Activated CD4-positive, alpha-beta T cell treated with anti-CD3 and anti-CD28 coated beads, Interleukin-2, amount 10 ng/mL, durations not matched to agents 7 days and 5 days (primary cell): ENCODE measurements at regions not wholly inside any gene's neighbourhood (a gene's known extent, or its start where the extent isn't known, plus 50 kb on each side); places are given as distances from the start of the nearest gene placed in this dataset.
"Not testable (repeated sequence)": the region's sequence is repeated elsewhere in the genome, so short reads cannot be mapped to it uniquely, and the experiment has no call there.

Experiments
- CTCF ChIA-PET: fragments of 350-600 bp; sonication (Branson Sonifier 250); formaldehyde crosslinking; loops from one replicate; lab custom pipeline; 2021; ENCODE audit warnings: antibody characterized with exemption; lab: Charles Lee
- POLR2A ChIA-PET: fragments of 350-600 bp; sonication (Branson Sonifier 250); formaldehyde crosslinking; loops from one replicate; lab custom pipeline; 2021; ENCODE audit warnings: antibody characterized with exemption; lab: Charles Lee
- DNase-seq: peaks from one replicate; pipeline ENCODE4 v3.0.0-alpha.2; 2020
- H3K27ac Mint-ChIP-seq: one replicate; pipeline ENCODE4 v1.8.0; 2021; ENCODE audit warnings: mild to moderate bottlenecking, moderate library complexity, mixed read lengths
- H3K27me3 Mint-ChIP-seq: one replicate; pipeline ENCODE4 v1.8.0; 2021; ENCODE audit warnings: mixed read lengths
- H3K36me3 Mint-ChIP-seq: one replicate; pipeline ENCODE4 v1.8.0; 2021; ENCODE audit warnings: low read depth, mixed read lengths
- H3K4me1 Mint-ChIP-seq: one replicate; pipeline ENCODE4 v1.8.0; 2021; ENCODE audit warnings: mixed read lengths
- H3K4me3 Mint-ChIP-seq: one replicate; pipeline ENCODE4 v1.8.0; 2021; ENCODE audit warnings: mild to moderate bottlenecking, moderate library complexity, mixed read lengths
- H3K9me3 Mint-ChIP-seq: one replicate; pipeline ENCODE4 v1.8.0; 2021; ENCODE audit warnings: mixed read lengths

GRCh38 chr20:59110607-59111006, 53.0 kb upstream of the ZNF831 start:
- Mint-ChIP-seq H3K4me3 (no peak overlapping the region), H3K27ac (no peak overlapping the region), H3K9me3 (peaks cover 4% of the 10 kb centered on the region), H3K36me3 (no peaks in the 10 kb centered on the region), H3K4me1 (no peaks in the 10 kb centered on the region), H3K27me3 (peaks cover 8% of the 10 kb centered on the region)
- DNase-seq: no peak
- POLR2A ChIA-PET: no interaction called here
- CTCF ChIA-PET: no interaction called here

- CTCF ChIA-PET: interaction anchor here (0.7 to 1.5 kb wide), 3 partner anchors 18 to 117 kb away, joined by 3 to 7 read pairs (median 5); no protein-coding TSS in a partner anchor
- Mint-ChIP-seq H3K4me3 (no peak overlapping the region), H3K4me1 (peaks cover 12% of the 10 kb centered on the region), H3K36me3 (no peaks in the 10 kb centered on the region), H3K27ac (no peak overlapping the region), H3K27me3 (peaks cover 8% of the 10 kb centered on the region), H3K9me3 (no peaks in the 10 kb centered on the region)
- DNase-seq: no peak
- POLR2A ChIA-PET: no interaction called here
Observed at GRCh38 chr20:59105581-59105980, 58.0 kb upstream of the ZNF831 start.

GRCh38 chr20:59104831-59105230, 58.8 kb upstream of the ZNF831 start:
- ChIA-PET POLR2A (no interaction called here), CTCF (interaction anchor here (0.7 kb wide), 1 partner anchor 134 kb away, joined by 3 read pairs; no protein-coding TSS in a partner anchor)
- DNase-seq: no peak
- Mint-ChIP-seq H3K27ac (no peak overlapping the region), H3K9me3 (no peaks in the 10 kb centered on the region), H3K36me3 (no peaks in the 10 kb centered on the region), H3K4me1 (peaks cover 12% of the 10 kb centered on the region), H3K27me3 (peaks cover 8% of the 10 kb centered on the region), H3K4me3 (no peak overlapping the region)

GRCh38 chr20:59103573-59103972, 60.0 kb upstream of the ZNF831 start:
- no peaks in the 10 kb centered on the region for H3K9me3 Mint-ChIP-seq
- H3K4me1 Mint-ChIP-seq: peaks cover 12% of the 10 kb centered on the region
- H3K27me3 Mint-ChIP-seq: peaks cover 8% of the 10 kb centered on the region
- DNase-seq: no peak
- ChIA-PET POLR2A (no interaction called here), CTCF (interaction anchor here (1.0 to 2.1 kb wide), 3 partner anchors 9 to 118 kb away, joined by 4 to 9 read pairs (median 6); no protein-coding TSS in a partner anchor)
- H3K27ac Mint-ChIP-seq: no peak overlapping the region
- H3K4me3 Mint-ChIP-seq: no peak overlapping the region
- H3K36me3 Mint-ChIP-seq: no peaks in the 10 kb centered on the region

GRCh38 chr20:59102841-59103299, 60.3 kb upstream of the PRELID3B start:
- Mint-ChIP-seq H3K4me3 (no peak overlapping the region), H3K4me1 (peaks cover 12% of the 10 kb centered on the region), H3K27ac (no peak overlapping the region), H3K9me3 (no peaks in the 10 kb centered on the region), H3K27me3 (peaks cover 8% of the 10 kb centered on the region), H3K36me3 (no peaks in the 10 kb centered on the region)
- ChIA-PET CTCF (interaction anchor here (1.0 to 2.1 kb wide), 5 partner anchors 9 to 119 kb away, joined by 3 to 9 read pairs (median 4); no protein-coding TSS in a partner anchor), POLR2A (no interaction called here)
- no peak for DNase-seq

GRCh38 chr20:59101961-59102360, 59.4 kb upstream of the PRELID3B start:
- Mint-ChIP-seq H3K36me3 (no peaks in the 10 kb centered on the region), H3K27ac (no peak overlapping the region), H3K27me3 (peaks cover 8% of the 10 kb centered on the region), H3K4me3 (no peak overlapping the region), H3K4me1 (peaks cover 12% of the 10 kb centered on the region), H3K9me3 (no peaks in the 10 kb centered on the region)
- ChIA-PET CTCF (interaction anchor here (1.2 to 2.1 kb wide), 3 partner anchors 10 to 51 kb away, joined by 3 to 9 read pairs (median 3); no protein-coding TSS in a partner anchor), POLR2A (no interaction called here)
- DNase-seq: no peak

GRCh38 chr20:59099864-59100263, 57.3 kb upstream of the PRELID3B start:
- POLR2A ChIA-PET, DNase-seq, H3K27me3 Mint-ChIP-seq, H3K36me3 Mint-ChIP-seq, H3K9me3 Mint-ChIP-seq, H3K4me3 Mint-ChIP-seq, CTCF ChIA-PET, H3K27ac Mint-ChIP-seq: not testable (repeated sequence)
- peaks cover 12% of the 10 kb centered on the region for H3K4me1 Mint-ChIP-seq

- Mint-ChIP-seq H3K4me1 (no peaks in the 10 kb centered on the region), H3K9me3 (no peaks in the 10 kb centered on the region), H3K36me3 (no peaks in the 10 kb centered on the region), H3K27ac (no peak overlapping the region), H3K4me3 (no peak overlapping the region), H3K27me3 (peaks cover 2% of the 10 kb centered on the region)
- POLR2A ChIA-PET: no interaction called here
- CTCF ChIA-PET: interaction anchor here (2.4 kb wide), 1 partner anchor 113 kb away, joined by 6 read pairs; no protein-coding TSS in a partner anchor
- no peak for DNase-seq
Observed at GRCh38 chr20:59095140-59095539, 52.6 kb upstream of the PRELID3B start.

GRCh38 chr20:59094576-59094975, 52.0 kb upstream of the PRELID3B start:
- H3K27ac Mint-ChIP-seq: no peak overlapping the region
- ChIA-PET CTCF (interaction anchor here (2.4 kb wide), 1 partner anchor 113 kb away, joined by 6 read pairs; no protein-coding TSS in a partner anchor), POLR2A (no interaction called here)
- peaks cover 4% of the 10 kb centered on the region for H3K27me3 Mint-ChIP-seq
- H3K9me3 Mint-ChIP-seq: no peaks in the 10 kb centered on the region
- DNase-seq: no peak
- H3K4me1 Mint-ChIP-seq: no peaks in the 10 kb centered on the region
- no peak overlapping the region for H3K4me3 Mint-ChIP-seq
- no peaks in the 10 kb centered on the region for H3K36me3 Mint-ChIP-seq
